Epithelial cell of prostate (primary cell): ENCODE measurements at regions not wholly inside any gene's neighbourhood (a gene's known extent, or its start where the extent isn't known, plus 50 kb on each side); places are given as distances from the start of the nearest gene placed in this dataset.
"Not testable (repeated sequence)": the region's sequence is repeated elsewhere in the genome, so short reads cannot be mapped to it uniquely, and the experiment has no call there.

ENCODE experiments used
- DNase-seq: peaks from one replicate; pipeline ENCODE4 v3.0.0-alpha.2; 2011; ENCODE audit warnings: low read depth, low spot score
- H3K27ac ChIP-seq: fragments of 450-650 bp; 2 replicates; pipeline ENCODE4 v1.5.1; 2017; ENCODE audit warnings: mild to moderate bottlenecking

GRCh38 chr16:60636636-60637035 lies 1399.6 kb downstream of the CDH8 start:
- DNase-seq: not testable (repeated sequence)
- H3K27ac ChIP-seq: peak overlapping the region; percentile 38

GRCh38 chr16:60636117-60636516 lies 1400.1 kb downstream of the CDH8 start:
- DNase-seq: no peak
- H3K27ac ChIP-seq: peak overlapping the region; percentile 38

DNA sequence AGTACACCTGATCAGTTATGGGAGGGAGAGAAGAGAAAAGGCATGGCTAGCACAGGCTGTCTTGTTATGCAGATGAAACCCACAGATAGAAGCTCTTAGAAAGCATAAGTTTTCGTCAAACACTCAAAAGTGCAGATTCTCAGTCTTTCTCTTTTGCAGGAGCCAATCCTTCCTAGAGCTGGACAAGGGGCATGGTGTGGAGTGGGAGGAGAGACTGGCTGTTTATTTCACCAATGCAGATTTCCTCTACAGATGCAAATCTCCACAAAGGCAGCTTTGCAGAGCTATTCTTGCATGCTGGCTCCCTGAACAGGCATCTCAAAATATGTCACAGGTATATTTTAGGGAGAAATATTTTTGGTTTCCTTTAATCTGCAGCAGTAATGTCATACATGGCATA lies 1400.7 kb downstream of the CDH8 start:
- H3K27ac ChIP-seq: no peak overlapping the region
- no peak for DNase-seq

- H3K27ac ChIP-seq: no peak overlapping the region
- no peak for DNase-seq
Observed at GRCh38 chr16:60611844-60612243, 1424.4 kb downstream of the CDH8 start.

GRCh38 chr16:60608971-60609370 lies 1427.3 kb downstream of the CDH8 start:
- H3K27ac ChIP-seq: no peak overlapping the region
- DNase-seq: no peak

DNA sequence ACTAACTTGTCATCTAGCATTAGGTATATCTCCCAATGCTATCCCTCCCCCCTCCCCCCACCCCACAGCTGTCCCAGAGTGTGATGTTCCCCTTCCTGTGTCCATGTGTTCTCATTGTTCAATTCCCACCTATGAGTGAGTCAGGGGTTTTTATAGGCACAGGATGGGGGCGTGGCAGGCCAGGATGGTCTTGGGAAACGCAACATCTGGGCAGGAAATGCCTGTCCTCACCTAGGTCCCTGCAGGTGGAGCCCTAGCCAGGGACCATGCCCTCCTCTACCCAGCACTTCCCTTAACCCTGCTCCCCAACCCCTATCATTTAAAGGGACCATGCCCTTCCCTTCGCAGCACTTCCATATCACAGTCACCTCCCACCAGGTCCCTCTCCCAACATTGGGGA lies 1430.6 kb downstream of the CDH8 start:
- H3K27ac ChIP-seq, DNase-seq: not testable (repeated sequence)

- no peak for DNase-seq
Observed at GRCh38 chr16:60605176-60605575, 1431.1 kb downstream of the CDH8 start.

GRCh38 chr16:60586493-60586892 lies 1449.7 kb downstream of the CDH8 start:
- DNase-seq: no peak
- no peak overlapping the region for H3K27ac ChIP-seq

More at GRCh38 chr16:60605176-60605575, 1431.1 kb downstream of the CDH8 start:
- H3K27ac ChIP-seq: no peak overlapping the region

GRCh38 chr16:60582528-60582927 lies 1453.7 kb downstream of the CDH8 start:
- no peak overlapping the region for H3K27ac ChIP-seq
- DNase-seq: no peak

DNA sequence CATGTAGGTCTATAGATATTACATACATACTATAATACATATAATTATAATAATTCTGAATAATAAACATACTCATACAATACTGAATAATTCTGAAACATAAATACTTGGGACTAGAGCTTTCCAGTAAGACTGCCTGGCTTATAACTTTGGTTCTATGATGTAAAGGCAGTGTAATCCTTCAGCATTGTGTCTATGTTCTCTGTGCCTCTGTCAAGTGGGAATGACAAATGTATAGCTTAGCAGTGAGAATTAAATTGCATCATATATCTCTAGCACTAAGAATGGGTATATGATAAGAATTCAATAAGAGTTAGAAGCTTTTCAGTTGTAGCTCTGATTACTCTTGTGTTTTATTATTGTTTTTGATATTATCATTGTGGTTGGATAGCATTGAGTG lies 1469.3 kb downstream of the CDH8 start:
- H3K27ac ChIP-seq: no peak overlapping the region
- no peak for DNase-seq

GRCh38 chr16:60564588-60564987 lies 1471.7 kb downstream of the CDH8 start:
- H3K27ac ChIP-seq: no peak overlapping the region
- no peak for DNase-seq

DNA sequence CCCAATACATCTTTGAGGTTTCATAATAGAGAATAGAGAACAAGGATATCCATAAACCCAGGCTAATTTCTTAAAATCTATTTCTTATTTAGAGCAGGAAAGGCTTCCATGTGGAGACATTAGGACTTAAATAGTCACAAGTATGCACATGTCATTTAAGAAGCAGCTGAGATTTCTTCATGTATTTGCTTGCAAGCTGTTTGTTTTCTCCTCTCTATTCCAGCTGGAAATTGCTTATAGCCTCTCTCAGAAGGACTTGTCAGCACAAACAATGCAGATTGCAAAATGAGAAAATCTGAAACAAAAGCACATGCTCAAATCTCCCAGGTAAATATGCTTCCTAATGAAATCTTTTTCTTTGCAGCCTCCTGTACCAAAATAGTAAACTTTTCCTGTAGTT lies 1473.1 kb downstream of the CDH8 start:
- H3K27ac ChIP-seq: no peak overlapping the region
- no peak for DNase-seq

DNA sequence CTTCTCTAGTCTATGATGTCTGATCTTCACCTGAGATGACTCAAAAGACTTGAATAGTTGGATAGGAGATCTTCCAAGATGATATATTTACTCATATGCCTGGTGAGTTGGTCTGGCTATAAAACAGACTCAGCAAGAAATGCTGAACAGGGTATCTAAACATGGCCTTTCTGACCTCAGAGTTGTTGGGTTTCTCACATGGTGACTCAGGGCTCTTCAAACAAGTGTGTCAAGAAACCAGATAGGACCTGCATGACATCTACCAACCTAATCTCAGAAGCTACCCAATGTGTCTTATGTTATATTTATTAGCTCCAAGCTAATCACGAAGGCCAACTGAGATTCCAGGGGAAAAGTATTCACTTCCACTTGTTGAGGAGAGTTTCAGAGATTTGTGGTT lies 1477.3 kb downstream of the CDH8 start:
- DNase-seq: no peak

GRCh38 chr16:60553090-60553757 lies 1483.0 kb downstream of the CDH8 start:
- DNase-seq: no peak
- no peak overlapping the region for H3K27ac ChIP-seq

More for the DNA sequence above, 1477.3 kb downstream of the CDH8 start:
- H3K27ac ChIP-seq: no peak overlapping the region

- no peak for DNase-seq
- H3K27ac ChIP-seq: no peak overlapping the region
Observed at GRCh38 chr16:60541535-60541934, 1494.7 kb downstream of the CDH8 start.

GRCh38 chr16:60510941-60511340 lies 1525.3 kb downstream of the CDH8 start:
- no peak for DNase-seq
- no peak overlapping the region for H3K27ac ChIP-seq

- no peak overlapping the region for H3K27ac ChIP-seq
- DNase-seq: no peak
Observed at GRCh38 chr16:60510208-60510607, 1526.0 kb downstream of the CDH8 start.

DNA sequence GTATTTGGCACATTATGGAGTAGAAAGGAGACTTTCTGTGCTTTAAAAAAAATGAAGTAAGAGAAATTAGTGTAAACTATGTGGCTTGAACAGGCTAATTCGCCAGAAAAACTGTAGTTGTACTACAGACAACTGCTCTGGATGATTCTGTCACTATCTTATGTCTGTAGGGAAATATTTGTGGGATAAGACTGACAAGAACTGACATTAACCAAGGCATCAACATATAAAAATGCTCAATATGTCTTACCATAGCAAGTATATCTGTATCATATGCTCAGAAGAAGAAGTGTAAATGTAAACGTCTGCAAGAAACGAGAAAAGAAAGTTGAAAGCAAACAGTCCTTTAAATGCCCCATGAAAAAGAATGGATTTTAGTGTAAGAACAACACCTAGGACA lies 1545.0 kb downstream of the CDH8 start:
- no peak for DNase-seq
- H3K27ac ChIP-seq: no peak overlapping the region

DNA sequence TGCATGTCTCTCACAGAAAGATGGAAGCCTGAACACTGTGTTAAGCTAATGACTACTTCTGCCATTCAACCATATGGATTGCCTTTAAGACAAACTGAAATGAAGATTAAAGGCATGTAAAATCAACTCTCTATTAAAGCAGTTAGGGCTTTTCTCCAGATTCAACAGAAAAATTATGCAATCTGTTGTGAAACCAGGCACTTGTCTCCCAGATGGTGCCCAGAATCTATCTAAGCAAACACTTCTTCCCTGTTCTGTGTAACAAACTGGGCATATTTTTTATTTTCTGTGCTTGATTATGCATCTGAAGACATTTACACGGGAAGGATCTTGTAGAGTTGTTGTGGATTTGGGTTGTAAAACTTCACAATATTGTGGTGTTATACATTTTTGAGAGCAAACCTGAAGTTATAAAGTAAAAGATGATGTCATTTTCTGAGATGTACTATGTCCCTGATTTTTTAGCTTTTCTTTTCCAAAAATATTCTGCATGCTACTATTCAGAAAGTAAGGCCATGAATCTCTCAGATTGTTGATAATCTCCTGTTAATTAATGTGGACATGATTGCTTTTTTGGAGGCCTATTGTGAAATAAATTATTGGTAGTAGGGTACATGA lies 1550.3 kb downstream of the CDH8 start:
- no peak overlapping the region for H3K27ac ChIP-seq
- DNase-seq: no peak

DNA sequence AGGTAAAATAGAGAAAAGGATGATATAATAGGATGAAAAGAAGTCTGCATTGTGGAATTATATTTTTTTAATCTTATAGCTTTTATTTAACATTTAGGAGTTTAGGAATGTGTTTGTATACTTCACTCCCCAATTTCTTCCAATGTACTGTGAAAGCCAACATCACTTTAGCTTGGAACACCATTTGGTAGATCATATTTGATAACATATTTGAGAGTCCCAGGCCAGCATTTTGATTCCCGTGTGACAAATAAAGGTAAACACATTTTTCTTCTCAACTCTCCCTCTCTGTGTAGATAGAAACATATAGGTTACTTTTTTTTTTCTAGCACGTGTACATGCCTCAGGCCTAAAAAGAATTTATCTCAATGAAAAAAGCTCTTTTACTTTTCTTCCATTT lies 1551.3 kb downstream of the CDH8 start:
- no peak for DNase-seq

DNA sequence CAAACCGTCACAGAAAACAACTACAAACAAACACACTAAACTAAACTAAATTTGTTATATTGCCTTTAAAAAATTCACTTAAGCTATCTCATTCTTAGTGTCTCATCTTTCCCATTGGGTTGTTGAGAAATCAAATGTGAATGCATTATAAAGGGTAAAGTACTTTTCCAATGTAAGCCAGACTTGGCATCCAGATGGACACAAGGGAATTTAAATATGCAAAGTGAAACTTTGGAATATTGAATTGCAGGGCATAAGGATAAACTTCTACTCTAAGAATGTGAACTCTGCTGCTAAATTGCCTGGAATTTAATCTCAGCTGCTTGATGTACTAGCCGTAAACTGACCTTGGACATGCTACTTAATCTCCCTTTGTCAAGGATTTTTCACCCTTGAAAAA lies 1554.6 kb downstream of the CDH8 start:
- DNase-seq: no peak
- H3K27ac ChIP-seq: no peak overlapping the region

More for the DNA sequence above, 1551.3 kb downstream of the CDH8 start:
- no peak overlapping the region for H3K27ac ChIP-seq

GRCh38 chr16:60478810-60479209 lies 1557.4 kb downstream of the CDH8 start:
- no peak for DNase-seq
- no peak overlapping the region for H3K27ac ChIP-seq
